ENCODE measurements at regions not wholly inside any gene's neighbourhood (a gene's known extent, or its start where the extent isn't known, plus 50 kb on each side); places are given as distances from the start of the nearest gene placed in this dataset.

GRCh38 chr18:7333025-7333562 lies 102.2 kb downstream of the LRRC30 start:
- no peak overlapping the region for H2AFZ ChIP-seq (ENCODE audit: low read depth)
- H3K9ac ChIP-seq: no peak overlapping the region
- no peaks in the 10 kb centered on the region for H4K20me1 ChIP-seq (ENCODE audit: insufficient read depth)
- H3K36me3 ChIP-seq (ENCODE audit: insufficient read depth): no peaks in the 10 kb centered on the region
- no peaks in the 10 kb centered on the region for H3K27me3 ChIP-seq (ENCODE audit: insufficient read depth, low read depth)
- H3K27ac ChIP-seq: no peak overlapping the region
- no peak overlapping the region for H3K4me2 ChIP-seq
- H3K4me1 ChIP-seq (ENCODE audit: low read depth, poor library complexity, severe bottlenecking): no peaks in the 10 kb centered on the region
- no peaks in the 10 kb centered on the region for H3K79me2 ChIP-seq (ENCODE audit: insufficient read depth, low read depth)
- no peak overlapping the region for H3K4me3 ChIP-seq (IDR thresholded peaks at IDR 0.05; ENCODE audit: insufficient read depth, low read depth, low read length)
- TF ChIP-seq CTCF (conservative IDR thresholded peaks at IDR 0.05; ENCODE audit: low read depth, low read length): no peak

- Histone ChIP-seq H3K27ac (no peak overlapping the region), H4K20me1 (ENCODE audit: insufficient read depth) (no peaks in the 10 kb centered on the region), H3K27me3 (ENCODE audit: insufficient read depth, low read depth) (no peaks in the 10 kb centered on the region), H3K79me2 (ENCODE audit: insufficient read depth, low read depth) (no peaks in the 10 kb centered on the region), H3K4me1 (ENCODE audit: low read depth, poor library complexity, severe bottlenecking) (no peaks in the 10 kb centered on the region), H2AFZ (ENCODE audit: low read depth) (no peak overlapping the region), H3K4me3 (IDR thresholded peaks at IDR 0.05; ENCODE audit: insufficient read depth, low read depth, low read length) (no peak overlapping the region), H3K9ac (no peak overlapping the region), H3K36me3 (ENCODE audit: insufficient read depth) (no peaks in the 10 kb centered on the region), H3K4me2 (no peak overlapping the region)
- TF ChIP-seq CTCF (conservative IDR thresholded peaks at IDR 0.05; ENCODE audit: low read depth, low read length): no peak
These were observed 104.2 kb downstream of the LRRC30 start for GRCh38 chr18:7334973-7335568.

GRCh38 chr18:7336623-7337022 lies 105.7 kb downstream of the LRRC30 start:
- H4K20me1 ChIP-seq (ENCODE audit: insufficient read depth): no peaks in the 10 kb centered on the region
- no peaks in the 10 kb centered on the region for H3K79me2 ChIP-seq (ENCODE audit: insufficient read depth, low read depth)
- TF ChIP-seq CTCF (conservative IDR thresholded peaks at IDR 0.05; ENCODE audit: low read depth, low read length): no peak
- no peak overlapping the region for H3K9ac ChIP-seq
- H3K4me3 ChIP-seq (IDR thresholded peaks at IDR 0.05; ENCODE audit: insufficient read depth, low read depth, low read length): no peak overlapping the region
- H3K4me2 ChIP-seq: no peak overlapping the region
- no peak overlapping the region for H2AFZ ChIP-seq (ENCODE audit: low read depth)
- no peak overlapping the region for H3K27ac ChIP-seq
- no peaks in the 10 kb centered on the region for H3K27me3 ChIP-seq (ENCODE audit: insufficient read depth, low read depth)
- H3K4me1 ChIP-seq (ENCODE audit: low read depth, poor library complexity, severe bottlenecking): no peaks in the 10 kb centered on the region
- no peaks in the 10 kb centered on the region for H3K36me3 ChIP-seq (ENCODE audit: insufficient read depth)

GRCh38 chr18:7338846-7339245 lies 108.0 kb downstream of the LRRC30 start:
- Histone ChIP-seq H3K27ac (no peak overlapping the region), H3K4me2 (no peak overlapping the region), H3K9ac (no peak overlapping the region), H3K27me3 (ENCODE audit: insufficient read depth, low read depth) (no peaks in the 10 kb centered on the region), H2AFZ (ENCODE audit: low read depth) (no peak overlapping the region), H3K4me3 (IDR thresholded peaks at IDR 0.05; ENCODE audit: insufficient read depth, low read depth, low read length) (no peak overlapping the region), H4K20me1 (ENCODE audit: insufficient read depth) (no peaks in the 10 kb centered on the region), H3K4me1 (ENCODE audit: low read depth, poor library complexity, severe bottlenecking) (no peaks in the 10 kb centered on the region), H3K36me3 (ENCODE audit: insufficient read depth) (no peaks in the 10 kb centered on the region), H3K79me2 (ENCODE audit: insufficient read depth, low read depth) (no peaks in the 10 kb centered on the region)
- no peak for TF ChIP-seq CTCF (conservative IDR thresholded peaks at IDR 0.05; ENCODE audit: low read depth, low read length)

Measured in KMS-11 (cell line).